ENCODE measurements at regions not wholly inside any gene's neighbourhood (a gene's known extent, or its start where the extent isn't known, plus 50 kb on each side); places are given as distances from the start of the nearest gene placed in this dataset.

DNA sequence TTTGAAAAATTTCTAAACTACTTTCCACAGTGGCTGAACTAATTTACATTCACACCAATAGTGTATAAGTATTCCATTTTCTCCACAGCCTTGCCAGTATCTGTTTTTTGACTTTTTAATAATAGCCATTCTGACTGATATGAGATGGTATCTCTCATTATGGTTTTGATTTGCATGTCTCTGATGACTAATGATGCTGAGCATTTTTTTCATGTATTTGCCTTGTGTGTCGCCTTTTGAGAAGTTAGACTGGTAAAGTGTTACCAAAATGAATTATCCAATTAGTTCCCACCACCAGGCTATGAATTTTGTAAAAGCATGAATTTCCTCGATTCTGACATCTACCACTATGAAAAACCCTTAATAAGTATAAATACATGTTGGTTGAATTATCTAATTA lies 242.2 kb upstream of the GK2 start:
- TF ChIP-seq, protein P1, sequence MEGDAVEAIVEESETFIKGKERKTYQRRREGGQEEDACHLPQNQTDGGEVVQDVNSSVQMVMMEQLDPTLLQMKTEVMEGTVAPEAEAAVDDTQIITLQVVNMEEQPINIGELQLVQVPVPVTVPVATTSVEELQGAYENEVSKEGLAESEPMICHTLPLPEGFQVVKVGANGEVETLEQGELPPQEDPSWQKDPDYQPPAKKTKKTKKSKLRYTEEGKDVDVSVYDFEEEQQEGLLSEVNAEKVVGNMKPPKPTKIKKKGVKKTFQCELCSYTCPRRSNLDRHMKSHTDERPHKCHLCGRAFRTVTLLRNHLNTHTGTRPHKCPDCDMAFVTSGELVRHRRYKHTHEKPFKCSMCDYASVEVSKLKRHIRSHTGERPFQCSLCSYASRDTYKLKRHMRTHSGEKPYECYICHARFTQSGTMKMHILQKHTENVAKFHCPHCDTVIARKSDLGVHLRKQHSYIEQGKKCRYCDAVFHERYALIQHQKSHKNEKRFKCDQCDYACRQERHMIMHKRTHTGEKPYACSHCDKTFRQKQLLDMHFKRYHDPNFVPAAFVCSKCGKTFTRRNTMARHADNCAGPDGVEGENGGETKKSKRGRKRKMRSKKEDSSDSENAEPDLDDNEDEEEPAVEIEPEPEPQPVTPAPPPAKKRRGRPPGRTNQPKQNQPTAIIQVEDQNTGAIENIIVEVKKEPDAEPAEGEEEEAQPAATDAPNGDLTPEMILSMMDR (IDR thresholded peaks at IDR 0.05; ENCODE audit: poor library complexity, severe bottlenecking) = no peak
- Histone ChIP-seq H3K9me3 (ENCODE audit: severe bottlenecking) (no peaks in the 10 kb centered on the region), H3K27ac (ENCODE audit: poor library complexity, severe bottlenecking) (no peak overlapping the region), H3K36me3 (ENCODE audit: low read depth) (no peaks in the 10 kb centered on the region), H3K27me3 (ENCODE audit: insufficient read depth, poor library complexity, severe bottlenecking) (no peaks in the 10 kb centered on the region), H3K4me1 (ENCODE audit: insufficient read depth, poor library complexity, severe bottlenecking) (peaks cover 16% of the 10 kb centered on the region), H3K4me3 (ENCODE audit: severe bottlenecking) (no peak overlapping the region)
- DNase-seq (ENCODE audit: low spot score) (no peak), ATAC-seq (ENCODE audit: low read depth) (no peak)

DNA sequence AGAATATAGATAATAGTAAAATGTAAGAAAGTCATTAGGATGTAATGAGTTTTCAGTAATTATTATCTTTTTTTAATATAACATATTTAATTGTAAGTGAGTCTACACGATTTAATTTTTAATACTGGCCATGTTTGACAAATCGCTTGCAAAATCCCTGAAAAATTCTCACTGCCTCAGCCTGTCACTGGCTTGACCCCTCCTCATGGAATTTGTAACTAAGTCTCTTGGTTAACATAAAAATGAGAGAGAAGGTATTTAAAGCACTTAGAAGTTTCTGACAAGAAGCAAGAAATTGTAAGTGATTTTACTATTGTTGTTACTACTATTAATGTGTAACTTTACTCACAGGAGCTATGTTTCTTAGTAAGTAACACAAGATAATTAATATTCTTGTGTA lies 237.9 kb upstream of the GK2 start:
- ATAC-seq (ENCODE audit: low read depth) (no peak), DNase-seq (ENCODE audit: low spot score) (no peak)
- Histone ChIP-seq H3K27ac (ENCODE audit: poor library complexity, severe bottlenecking) (no peak overlapping the region), H3K9me3 (ENCODE audit: severe bottlenecking) (no peaks in the 10 kb centered on the region), H3K4me3 (ENCODE audit: severe bottlenecking) (no peak overlapping the region), H3K27me3 (ENCODE audit: insufficient read depth, poor library complexity, severe bottlenecking) (no peaks in the 10 kb centered on the region), H3K4me1 (ENCODE audit: insufficient read depth, poor library complexity, severe bottlenecking) (peaks cover 3% of the 10 kb centered on the region), H3K36me3 (ENCODE audit: low read depth) (no peaks in the 10 kb centered on the region)
- TF ChIP-seq, protein P1 (IDR thresholded peaks at IDR 0.05; ENCODE audit: poor library complexity, severe bottlenecking) = no peak

DNA sequence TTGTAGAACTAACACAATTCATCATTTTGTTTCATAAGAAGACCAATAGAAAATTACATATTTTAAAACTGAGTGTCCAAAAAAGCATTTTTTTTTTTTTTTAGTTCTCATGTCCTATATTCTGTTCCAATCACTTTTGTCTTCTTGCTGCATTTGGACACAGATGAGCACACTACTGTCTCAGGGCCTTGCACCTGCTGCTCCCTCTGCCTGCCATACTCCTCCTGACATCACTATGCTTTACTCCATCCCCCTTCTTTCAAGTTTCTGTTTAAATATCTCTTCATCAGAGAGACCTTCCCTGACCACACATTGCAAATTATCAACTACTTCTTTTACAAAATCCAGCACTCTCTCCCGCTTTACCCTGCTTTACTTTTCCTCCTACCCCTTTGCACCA lies 230.7 kb upstream of the GK2 start:
- DNase-seq (ENCODE audit: low spot score) (no peak), ATAC-seq (ENCODE audit: low read depth) (no peak)
- Histone ChIP-seq H3K4me3 (ENCODE audit: severe bottlenecking) (no peak overlapping the region), H3K36me3 (ENCODE audit: low read depth) (no peaks in the 10 kb centered on the region), H3K9me3 (ENCODE audit: severe bottlenecking) (no peaks in the 10 kb centered on the region), H3K27ac (ENCODE audit: poor library complexity, severe bottlenecking) (no peak overlapping the region), H3K4me1 (ENCODE audit: insufficient read depth, poor library complexity, severe bottlenecking) (no peaks in the 10 kb centered on the region), H3K27me3 (ENCODE audit: insufficient read depth, poor library complexity, severe bottlenecking) (no peaks in the 10 kb centered on the region)
- TF ChIP-seq, protein P1 (IDR thresholded peaks at IDR 0.05; ENCODE audit: poor library complexity, severe bottlenecking) = no peak

DNA sequence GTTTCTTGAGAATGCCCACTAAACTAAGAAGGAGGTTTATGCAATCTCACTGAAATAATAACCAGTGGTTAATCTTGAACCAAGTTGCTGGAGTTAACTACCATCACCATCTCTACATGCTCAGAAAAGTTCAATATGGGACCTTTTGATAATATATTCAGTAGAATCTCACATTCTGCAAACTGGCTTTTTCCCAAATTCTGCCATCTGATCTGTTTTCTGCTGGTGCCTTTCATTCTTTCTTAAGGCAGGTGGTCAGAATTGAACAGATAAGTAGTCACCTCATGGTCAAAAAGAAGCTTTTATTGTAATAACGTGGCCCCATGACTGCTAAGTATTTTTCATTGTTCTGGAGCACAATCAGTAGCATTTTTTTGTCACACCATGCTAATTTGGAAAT lies 229.0 kb upstream of the GK2 start:
- TF ChIP-seq, protein P1 (IDR thresholded peaks at IDR 0.05; ENCODE audit: poor library complexity, severe bottlenecking) = no peak
- no peak for ATAC-seq (ENCODE audit: low read depth)
- no peaks in the 10 kb centered on the region for H3K27me3 ChIP-seq (ENCODE audit: insufficient read depth, poor library complexity, severe bottlenecking)
- no peak overlapping the region for H3K4me3 ChIP-seq (ENCODE audit: severe bottlenecking)
- no peak for DNase-seq (ENCODE audit: low spot score)
- H3K9me3 ChIP-seq (ENCODE audit: severe bottlenecking) = no peaks in the 10 kb centered on the region
- H3K36me3 ChIP-seq (ENCODE audit: low read depth) = no peaks in the 10 kb centered on the region
- H3K27ac ChIP-seq (ENCODE audit: poor library complexity, severe bottlenecking) = no peak overlapping the region
- no peaks in the 10 kb centered on the region for H3K4me1 ChIP-seq (ENCODE audit: insufficient read depth, poor library complexity, severe bottlenecking)

DNA sequence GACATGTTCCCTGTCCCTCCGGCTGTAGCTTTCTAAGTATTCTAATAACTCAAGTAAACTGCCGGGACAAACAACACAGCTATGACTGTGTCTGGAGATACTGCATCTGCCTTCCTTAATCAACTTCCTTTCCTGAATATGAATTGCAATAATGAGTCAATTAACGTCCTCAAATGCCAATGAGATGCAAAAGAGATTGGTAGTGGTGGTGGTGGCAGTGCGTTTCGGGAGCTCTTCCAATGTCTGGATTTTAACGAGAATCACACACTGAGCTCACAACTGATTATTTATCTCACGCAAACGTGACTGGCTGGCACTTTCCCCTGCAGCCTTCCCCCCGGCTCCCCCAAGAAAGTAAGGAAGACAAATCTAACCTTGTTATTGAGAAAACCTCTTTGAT lies 226.1 kb upstream of the GK2 start:
- Histone ChIP-seq H3K36me3 (ENCODE audit: low read depth) (no peaks in the 10 kb centered on the region), H3K27me3 (ENCODE audit: insufficient read depth, poor library complexity, severe bottlenecking) (no peaks in the 10 kb centered on the region), H3K4me3 (ENCODE audit: severe bottlenecking) (no peak overlapping the region), H3K9me3 (ENCODE audit: severe bottlenecking) (no peaks in the 10 kb centered on the region), H3K4me1 (ENCODE audit: insufficient read depth, poor library complexity, severe bottlenecking) (no peaks in the 10 kb centered on the region), H3K27ac (ENCODE audit: poor library complexity, severe bottlenecking) (no peak overlapping the region)
- TF ChIP-seq, protein P1 (IDR thresholded peaks at IDR 0.05; ENCODE audit: poor library complexity, severe bottlenecking) = no peak
- ATAC-seq (ENCODE audit: low read depth) (no peak), DNase-seq (ENCODE audit: low spot score) (no peak)

All from RWPE2 (cell line).